IMR-90 (cell line): ENCODE measurements at regions not wholly inside any gene's neighbourhood (a gene's known extent, or its start where the extent isn't known, plus 50 kb on each side); places are given as distances from the start of the nearest gene placed in this dataset.

Experiments used
- ATAC-seq: fragments of 200-7000 bp; cut with Tn5 transposase; 2 replicates; pipeline ENCODE4 v1.9.1; 2020; ENCODE audit warnings: low read depth, mild to moderate bottlenecking, moderate library complexity
- BruUV-seq: library from RNA; stranded (reverse); fragments of 400-500 nt; replicated peaks from 2 replicates; lab custom pipeline; 2021; lab: Mats Ljungman, UMichigan
- CTCF ChIA-PET: fragments of 300-600 bp; formaldehyde crosslinking; extraction: SDS; loops from one replicate; lab custom pipeline; 2021; ENCODE audit warnings: antibody characterized with exemption; lab: Yijun Ruan, JAX
- POLR2A ChIA-PET: fragments of 300-600 bp; sonication (Branson Sonifier 250); formaldehyde crosslinking; loops from one replicate; lab custom pipeline; 2022; ENCODE audit warnings: antibody characterized with exemption; ENCODE audit not compliant: unreplicated experiment; lab: Charles Lee
- DNase-seq: peaks from one replicate; pipeline ENCODE4 v3.0.0; 2013
- H2AFZ ChIP-seq: replicated peaks from 2 replicates; pipeline ENCODE3; 2013; ENCODE audit warnings: low read length, mild to moderate bottlenecking; ENCODE audit not compliant: poor library complexity
- H2AK5ac ChIP-seq: 2 replicates; pipeline ENCODE4 v1.6.1; 2013; ENCODE audit warnings: low read depth, low read length, inconsistent platforms
- H2AK9ac ChIP-seq: replicated peaks from 2 replicates; pipeline ENCODE3; 2013; ENCODE audit warnings: mild to moderate bottlenecking, low read depth, low read length, moderate library complexity; ENCODE audit not compliant: poor library complexity
- H2BK120ac ChIP-seq: 2 replicates; pipeline ENCODE4 v1.6.1; 2013; ENCODE audit warnings: low read depth, low read length, inconsistent platforms
- H2BK15ac ChIP-seq: 3 replicates; pipeline ENCODE4 v1.6.1; 2013; ENCODE audit warnings: low read depth, low read length, inconsistent platforms
- H2BK20ac ChIP-seq: 2 replicates; pipeline ENCODE4 v1.6.1; 2013; ENCODE audit warnings: low read depth, mild to moderate bottlenecking, inconsistent platforms, low read length, moderate library complexity
- H2BK5ac ChIP-seq: 2 replicates; pipeline ENCODE4 v1.6.1; 2013; ENCODE audit warnings: mild to moderate bottlenecking, low read depth, low read length, inconsistent platforms; ENCODE audit not compliant: poor library complexity, severe bottlenecking
- H3K14ac ChIP-seq: replicated peaks from 2 replicates; pipeline ENCODE4 v1.6.1; 2013; ENCODE audit warnings: low read depth, low read length, inconsistent platforms
- H3K18ac ChIP-seq: 2 replicates; pipeline ENCODE4 v1.6.1; 2013; ENCODE audit warnings: low read depth, low read length, control low read depth
- H3K23ac ChIP-seq: 2 replicates; pipeline ENCODE4 v1.6.1; 2013; ENCODE audit warnings: low read depth, low read length, inconsistent platforms
- H3K27ac ChIP-seq: 2 replicates; pipeline ENCODE4 v1.5.1; 2013; ENCODE audit warnings: mild to moderate bottlenecking, control low read depth, low read length; ENCODE audit not compliant: insufficient read depth
- H3K27me3 ChIP-seq: 2 replicates; pipeline ENCODE4 v1.6.1; 2013; ENCODE audit warnings: low read length; ENCODE audit not compliant: control insufficient read depth, insufficient read depth
- H3K36me3 ChIP-seq: 2 replicates; pipeline ENCODE4 v1.6.1; 2013; ENCODE audit warnings: low read length, mixed read lengths; ENCODE audit not compliant: control insufficient read depth, insufficient read depth
- H3K4ac ChIP-seq: 2 replicates; pipeline ENCODE4 v1.6.1; 2013; ENCODE audit warnings: low read depth, low read length, inconsistent platforms
- H3K4me1 ChIP-seq: 2 replicates; pipeline ENCODE4 v1.6.1; 2013; ENCODE audit warnings: low read length, mixed read lengths; ENCODE audit not compliant: control insufficient read depth, insufficient read depth
- H3K4me2 ChIP-seq: 2 replicates; pipeline ENCODE4 v1.6.1; 2013; ENCODE audit warnings: low read depth, mild to moderate bottlenecking, control low read depth, low read length, moderate library complexity
- H3K4me3 ChIP-seq: 2 replicates; pipeline ENCODE4 v1.5.1; 2013; ENCODE audit warnings: low read depth, mild to moderate bottlenecking, control low read depth, low read length, moderate library complexity; ENCODE audit not compliant: insufficient read depth
- H3K56ac ChIP-seq: 2 replicates; pipeline ENCODE4 v1.6.1; 2013; ENCODE audit warnings: low read length, inconsistent platforms; ENCODE audit not compliant: insufficient read depth; ENCODE audit errors: extremely low read depth
- H3K79me1 ChIP-seq, 2 experiments: 2 replicates each; pipeline ENCODE4 v1.6.1; 2013; ENCODE audit warnings: low read length in 2 of 2, inconsistent platforms in 1 of 2, low read depth in 1 of 2
- H3K9ac ChIP-seq: 2 replicates; pipeline ENCODE4 v1.6.1; 2013; ENCODE audit warnings: low read depth, low read length, control low read depth
- H3K9me1 ChIP-seq: 2 replicates; pipeline ENCODE4 v1.6.1; 2013; ENCODE audit warnings: low read length, inconsistent platforms; ENCODE audit not compliant: insufficient read depth
- H3K9me3 ChIP-seq: 2 replicates; pipeline ENCODE4 v1.6.1; 2013; ENCODE audit warnings: low read length; ENCODE audit not compliant: control insufficient read depth, insufficient read depth
- H4K20me1 ChIP-seq: 2 replicates; pipeline ENCODE4 v1.6.1; 2013; ENCODE audit warnings: low read length, inconsistent platforms; ENCODE audit not compliant: insufficient read depth
- H4K5ac ChIP-seq: 2 replicates; pipeline ENCODE4 v1.6.1; 2013; ENCODE audit warnings: mild to moderate bottlenecking, low read depth, low read length, control low read depth
- H4K8ac ChIP-seq, 2 experiments: 2 replicates each; pipeline ENCODE4 v1.6.1; 2013; ENCODE audit warnings: low read depth in 2 of 2, low read length in 2 of 2, control low read depth in 1 of 2, inconsistent platforms in 1 of 2
- H4K91ac ChIP-seq: 2 replicates; pipeline ENCODE4 v1.6.1; 2013; ENCODE audit warnings: low read depth, low read length, inconsistent platforms; ENCODE audit not compliant: insufficient read depth
- BHLHE40 ChIP-seq: fragments of 150-350 bp; IDR thresholded peaks from 2 replicates; pipeline ENCODE4 v1.6.1; 2016; ENCODE audit warnings: mild to moderate bottlenecking, low read depth, low read length
- MAFK ChIP-seq: IDR thresholded peaks from 2 replicates; pipeline ENCODE4 v1.6.1; 2012; ENCODE audit warnings: low read depth, low read length, improper control_type of control experiment
- WGBS, 2 experiments: methylation state at CpG; one replicate each; pipeline versions ENCODE4 v1.1.5 to v1.1.7; 2013; ENCODE audit warnings: missing lambda C conversion rate in 2 of 2; ENCODE audit not compliant: insufficient read length in 1 of 2; ENCODE audit errors: extremely low coverage in 2 of 2; 5-methylcytosine and 5-hydroxymethylcytosine counted together
- dilution Hi-C: fragments of 300-500 bp; cut with HindIII; formaldehyde crosslinking; loops from one replicate; pipeline ENCODE4 v1.14.3; 2018; ENCODE audit warnings: low sequenced_read_pairs; ENCODE audit not compliant: unreplicated experiment
- in situ Hi-C: fragments of 300-500 bp; cut with MboI; formaldehyde crosslinking; loops from 3 replicates; pipeline ENCODE4 v1.14.3; 2019; ENCODE audit warnings: low sequenced_read_pairs, inconsistent platforms, mixed read lengths
- intact Hi-C: fragments of 100-400 bp; cut with micrococcal nuclease; formaldehyde crosslinking; loops from 2 replicates; pipeline ENCODE4 v1.10.0; 2022
- TF ChIP-seq, protein P1 (sequence below): conservative IDR thresholded peaks from 2 replicates; pipeline ENCODE4 v1.5.1; 2012; ENCODE audit warnings: mild to moderate bottlenecking, low read depth, low read length, improper control_type of control experiment

- Histone ChIP-seq H3K18ac (no peak overlapping the region), H4K91ac (no peak overlapping the region), H2BK5ac (no peak overlapping the region), H2AFZ (no peak overlapping the region), H3K4me3 (no peak overlapping the region), H4K20me1 (no peaks in the 10 kb centered on the region), H3K9me1 (no peaks in the 10 kb centered on the region), H3K27me3 (no peaks in the 10 kb centered on the region), H3K79me1 (no peaks in the 10 kb centered on the region), H3K9me3 (no peaks in the 10 kb centered on the region), H3K27ac (no peak overlapping the region), H3K9ac (no peak overlapping the region), H4K5ac (no peak overlapping the region), H3K14ac (no peak overlapping the region), H3K4me1 (no peaks in the 10 kb centered on the region), H2AK5ac (no peak overlapping the region), H2BK120ac (no peak overlapping the region), H3K23ac (no peak overlapping the region), H3K56ac (no peak overlapping the region), H2AK9ac (no peak overlapping the region), H3K36me3 (no peaks in the 10 kb centered on the region), H2BK15ac (no peak overlapping the region), H2BK20ac (no peak overlapping the region), H3K4ac (no peak overlapping the region), H3K4me2 (no peak overlapping the region), H4K8ac (no peak overlapping the region)
- WGBS, 2 experiments: no CpG with 5 or more reads among the region's 1 CpG
- in situ Hi-C loops: no loop called here
- TF ChIP-seq, protein P1, sequence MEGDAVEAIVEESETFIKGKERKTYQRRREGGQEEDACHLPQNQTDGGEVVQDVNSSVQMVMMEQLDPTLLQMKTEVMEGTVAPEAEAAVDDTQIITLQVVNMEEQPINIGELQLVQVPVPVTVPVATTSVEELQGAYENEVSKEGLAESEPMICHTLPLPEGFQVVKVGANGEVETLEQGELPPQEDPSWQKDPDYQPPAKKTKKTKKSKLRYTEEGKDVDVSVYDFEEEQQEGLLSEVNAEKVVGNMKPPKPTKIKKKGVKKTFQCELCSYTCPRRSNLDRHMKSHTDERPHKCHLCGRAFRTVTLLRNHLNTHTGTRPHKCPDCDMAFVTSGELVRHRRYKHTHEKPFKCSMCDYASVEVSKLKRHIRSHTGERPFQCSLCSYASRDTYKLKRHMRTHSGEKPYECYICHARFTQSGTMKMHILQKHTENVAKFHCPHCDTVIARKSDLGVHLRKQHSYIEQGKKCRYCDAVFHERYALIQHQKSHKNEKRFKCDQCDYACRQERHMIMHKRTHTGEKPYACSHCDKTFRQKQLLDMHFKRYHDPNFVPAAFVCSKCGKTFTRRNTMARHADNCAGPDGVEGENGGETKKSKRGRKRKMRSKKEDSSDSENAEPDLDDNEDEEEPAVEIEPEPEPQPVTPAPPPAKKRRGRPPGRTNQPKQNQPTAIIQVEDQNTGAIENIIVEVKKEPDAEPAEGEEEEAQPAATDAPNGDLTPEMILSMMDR: peak; percentile 20; the same call in 1 of the 2 replicates
- TF ChIP-seq MAFK (0 out of 2 replicates have a peak, but pooled peaks have one; percentile 7), BHLHE40 (no peak)
- BruUV-seq: no TSS peak
- peak; percentile 53 for ATAC-seq
- dilution Hi-C loops: no loop called here
- ChIA-PET POLR2A (interaction anchor here (0.6 kb wide), 1 partner anchor 9 kb away, joined by 3 read pairs; no protein-coding TSS in a partner anchor), CTCF (interaction anchor here (0.6 to 1.8 kb wide), 5 partner anchors 9 to 273 kb away, joined by 3 to 10 read pairs (median 4); no protein-coding TSS in a partner anchor)
- intact Hi-C loops: no loop called here
- DNase-seq: peak; percentile 2
Observed at GRCh38 chr1:72557446-72558049, 275.2 kb upstream of the NEGR1 start.
